AG09319 (cell line): ENCODE measurements at regions not wholly inside any gene's neighbourhood (a gene's known extent, or its start where the extent isn't known, plus 50 kb on each side); places are given as distances from the start of the nearest gene placed in this dataset.

ENCODE experiments used
- DNase-seq: peaks from one replicate; pipeline ENCODE4 v3.0.0-alpha.2; 2010; ENCODE audit warnings: low read depth; ENCODE audit errors: extremely low read depth
- TF ChIP-seq, protein P1 (sequence below): IDR thresholded peaks from 2 replicates; pipeline ENCODE4 v1.5.1; 2011; ENCODE audit warnings: low read depth, mild to moderate bottlenecking, inconsistent platforms, low read length, moderate library complexity

DNA sequence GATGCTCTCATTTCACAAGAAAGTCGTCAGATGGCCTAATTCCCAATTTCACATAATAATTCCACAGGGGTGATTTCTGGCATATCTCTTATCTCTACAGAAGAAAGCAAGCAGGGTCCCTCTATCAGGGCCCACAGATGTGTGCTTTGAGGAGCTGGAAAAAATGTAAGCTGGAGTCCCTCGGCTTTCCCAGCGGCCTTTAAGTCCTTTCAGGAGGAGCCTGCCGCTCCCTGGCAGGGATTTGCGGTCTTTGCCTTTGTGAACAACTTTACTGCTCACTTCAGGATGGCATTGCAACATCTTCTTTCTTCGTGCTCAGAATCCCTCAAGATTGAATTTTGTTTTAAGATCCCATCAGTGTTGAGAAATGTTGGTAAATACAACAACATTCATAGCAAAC is 83.0 kb downstream of the FZD10 start:
- no peak for DNase-seq
- TF ChIP-seq, protein P1, sequence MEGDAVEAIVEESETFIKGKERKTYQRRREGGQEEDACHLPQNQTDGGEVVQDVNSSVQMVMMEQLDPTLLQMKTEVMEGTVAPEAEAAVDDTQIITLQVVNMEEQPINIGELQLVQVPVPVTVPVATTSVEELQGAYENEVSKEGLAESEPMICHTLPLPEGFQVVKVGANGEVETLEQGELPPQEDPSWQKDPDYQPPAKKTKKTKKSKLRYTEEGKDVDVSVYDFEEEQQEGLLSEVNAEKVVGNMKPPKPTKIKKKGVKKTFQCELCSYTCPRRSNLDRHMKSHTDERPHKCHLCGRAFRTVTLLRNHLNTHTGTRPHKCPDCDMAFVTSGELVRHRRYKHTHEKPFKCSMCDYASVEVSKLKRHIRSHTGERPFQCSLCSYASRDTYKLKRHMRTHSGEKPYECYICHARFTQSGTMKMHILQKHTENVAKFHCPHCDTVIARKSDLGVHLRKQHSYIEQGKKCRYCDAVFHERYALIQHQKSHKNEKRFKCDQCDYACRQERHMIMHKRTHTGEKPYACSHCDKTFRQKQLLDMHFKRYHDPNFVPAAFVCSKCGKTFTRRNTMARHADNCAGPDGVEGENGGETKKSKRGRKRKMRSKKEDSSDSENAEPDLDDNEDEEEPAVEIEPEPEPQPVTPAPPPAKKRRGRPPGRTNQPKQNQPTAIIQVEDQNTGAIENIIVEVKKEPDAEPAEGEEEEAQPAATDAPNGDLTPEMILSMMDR: no peak

DNA sequence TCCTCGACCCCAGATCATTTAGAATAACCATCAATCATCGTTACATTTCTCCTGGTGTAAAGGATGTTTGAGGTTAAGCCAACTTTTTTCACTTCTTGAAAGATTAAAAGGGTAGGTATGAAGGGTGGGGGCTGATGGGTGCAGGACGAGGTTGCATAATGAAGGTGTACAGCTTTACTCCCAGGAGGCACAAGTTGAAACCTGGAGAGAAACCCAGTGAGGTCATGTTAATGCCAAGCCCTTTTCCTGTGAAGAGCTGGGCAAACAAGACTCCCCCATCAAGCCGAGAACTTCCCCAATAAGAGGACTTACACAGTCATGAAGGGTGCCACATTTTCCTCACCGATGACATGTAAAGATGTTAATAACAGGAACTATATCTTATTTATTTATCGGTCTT is 84.3 kb downstream of the FZD10 start:
- DNase-seq: no peak
- TF ChIP-seq, protein P1: no peak

DNA sequence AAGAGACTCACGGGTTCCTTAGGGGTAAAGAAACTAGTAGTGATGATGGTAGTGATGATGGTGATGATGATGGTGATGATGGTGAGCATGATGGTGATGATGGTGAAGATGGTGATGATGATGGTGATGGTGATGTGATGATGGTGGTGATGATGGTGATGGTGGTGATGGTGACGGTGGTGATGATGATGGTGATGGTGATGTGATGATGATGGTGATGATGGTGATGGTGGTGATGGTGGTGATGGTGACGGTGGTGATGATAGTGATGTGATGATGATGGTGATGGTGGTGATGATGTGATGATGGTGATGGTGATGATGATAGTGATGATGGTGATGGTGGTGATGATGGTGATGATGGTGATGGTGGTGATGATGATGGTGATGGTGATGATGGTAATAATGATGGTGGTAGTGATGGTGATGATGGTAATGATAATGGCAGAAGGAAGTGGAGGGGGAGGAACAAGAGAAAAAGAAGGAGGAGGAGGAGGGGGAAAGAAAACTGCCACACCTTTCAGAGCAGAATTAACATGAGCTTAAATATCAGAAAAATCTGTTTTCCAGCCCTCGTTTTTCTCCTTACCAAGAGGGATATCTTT is 85.5 kb downstream of the FZD10 start:
- DNase-seq: no peak
- TF ChIP-seq, protein P1: no peak

DNA sequence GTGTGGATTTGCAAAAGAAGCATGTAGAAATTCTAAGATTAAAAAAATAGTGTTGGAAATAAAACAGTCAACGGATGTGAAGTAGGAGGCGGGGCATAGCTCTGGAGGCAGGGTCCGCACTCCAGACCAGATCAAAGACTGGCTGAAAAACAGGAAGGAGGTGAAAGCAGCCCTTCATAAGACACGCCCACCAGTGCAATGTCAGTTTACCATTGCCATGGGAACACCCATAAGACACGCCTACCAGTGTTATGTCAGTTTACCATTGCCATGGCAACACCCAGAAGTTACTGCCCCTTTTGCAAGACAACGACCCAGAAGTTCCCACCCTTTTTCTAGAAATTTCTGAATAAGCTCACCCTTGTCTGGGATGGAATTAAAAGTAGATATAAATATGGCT is 87.1 kb downstream of the FZD10 start:
- TF ChIP-seq, protein P1: no peak
- no peak for DNase-seq

DNA sequence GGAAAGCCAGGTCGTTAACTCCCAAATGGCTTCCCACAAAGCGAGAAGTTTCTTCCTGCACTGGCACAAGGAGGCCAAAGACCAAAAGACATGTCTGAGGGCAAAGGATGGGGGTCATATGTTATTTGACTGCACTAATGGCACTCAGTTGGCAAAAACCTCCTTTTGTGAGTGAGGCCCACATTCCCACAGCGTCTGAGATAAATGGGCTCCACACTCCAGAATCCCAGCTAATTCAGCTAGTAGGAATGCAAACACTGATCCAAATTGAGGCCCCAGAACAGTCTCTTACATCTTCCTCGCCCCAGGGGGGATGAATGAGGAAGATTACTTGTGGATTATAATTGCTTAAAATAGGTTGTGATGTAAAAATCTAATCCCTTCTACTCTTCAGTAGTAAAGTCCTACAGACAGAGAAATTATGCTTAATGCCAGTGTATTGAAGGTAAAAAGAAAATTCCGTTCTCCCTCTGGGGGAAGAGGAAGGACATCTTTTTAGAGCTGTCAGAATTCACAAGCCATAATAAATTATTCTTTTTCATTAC is 86.4 kb upstream of the PIWIL1 start:
- DNase-seq: no peak
- TF ChIP-seq, protein P1: no peak

DNA sequence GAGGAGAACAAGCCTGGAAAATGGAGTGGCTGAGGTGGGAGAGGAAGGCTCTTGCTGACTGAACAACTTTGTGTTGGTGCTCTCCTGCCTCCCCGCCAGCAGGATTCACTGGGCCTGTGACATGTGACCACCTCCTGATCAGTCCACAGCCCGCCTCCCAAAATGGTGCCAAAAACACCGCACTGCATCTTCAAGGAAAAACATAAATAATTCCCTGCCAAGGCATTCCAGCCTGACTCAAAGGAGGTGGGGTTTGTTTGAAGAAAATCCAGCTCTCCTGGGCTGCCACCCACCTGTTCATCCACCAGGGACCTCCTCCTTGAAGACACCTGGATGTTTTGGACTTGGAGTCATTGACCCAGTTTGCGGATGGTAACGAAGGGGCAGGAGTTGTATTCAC is 83.8 kb upstream of the PIWIL1 start:
- TF ChIP-seq, protein P1: no peak
- DNase-seq: no peak

DNA sequence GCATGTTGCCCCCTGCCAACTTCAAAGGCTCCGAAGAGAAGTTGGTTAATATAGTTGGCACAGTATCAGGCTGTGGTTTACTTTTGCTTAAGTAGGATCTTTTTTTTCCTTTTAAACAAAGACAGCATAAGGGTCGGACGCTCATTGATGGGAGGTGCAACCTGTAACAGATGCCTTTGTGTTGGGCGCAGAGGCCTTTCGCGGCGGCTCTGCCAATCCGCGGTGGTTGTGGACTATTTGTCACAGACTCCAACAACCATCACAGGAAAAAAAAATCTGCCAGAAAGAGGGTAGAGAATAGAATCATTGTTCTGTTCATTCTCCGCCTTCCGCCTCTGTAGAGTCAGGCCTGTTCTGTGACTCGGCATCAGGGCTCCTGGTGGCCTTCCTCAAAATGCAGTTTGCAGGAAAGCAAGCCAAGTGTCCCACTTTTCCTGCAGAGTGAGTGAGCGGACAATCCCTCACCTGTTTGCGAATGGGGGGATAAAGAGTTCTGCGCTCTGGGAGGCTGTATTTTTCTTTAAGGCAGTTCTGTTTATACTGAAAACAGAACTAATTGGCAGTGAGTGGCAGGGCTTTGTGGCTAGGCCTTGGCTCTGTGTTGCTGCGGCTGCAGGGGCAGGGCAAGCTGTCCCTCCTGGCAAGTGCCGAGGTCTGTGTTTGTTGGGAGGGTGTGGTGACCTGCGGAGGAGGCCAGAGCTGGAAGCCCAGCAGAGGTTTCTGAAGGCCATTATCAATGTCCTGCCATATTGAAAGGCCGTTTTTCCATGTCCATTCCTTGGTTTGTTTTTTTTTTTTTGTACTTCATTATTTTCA is 83.0 kb upstream of the PIWIL1 start:
- TF ChIP-seq, protein P1: no peak
- no peak for DNase-seq
